LHCN-M2 (cell line): ENCODE measurements at regions not wholly inside any gene's neighbourhood (a gene's known extent, or its start where the extent isn't known, plus 50 kb on each side); places are given as distances from the start of the nearest gene placed in this dataset.
"Not testable (repeated sequence)": the region's sequence is repeated elsewhere in the genome, so short reads cannot be mapped to it uniquely, and the experiment has no call there.

ENCODE experiments used
- DNase-seq: peaks from one replicate; pipeline ENCODE4 v3.0.0-alpha.2; 2012; ENCODE audit warnings: low read depth

- DNase-seq, result no peak
These were observed 81.9 kb upstream of the CCND2 start for GRCh38 chr12:4191642-4192041.

- DNase-seq, result no peak
These were observed 82.4 kb upstream of the CCND2 start for GRCh38 chr12:4191149-4191548.

GRCh38 chr12:4190366-4191063 lies 83.0 kb upstream of the CCND2 start:
- DNase-seq, result no peak

GRCh38 chr12:4189721-4190120 lies 83.8 kb upstream of the CCND2 start:
- no peak for DNase-seq

GRCh38 chr12:4187916-4188315 lies 85.6 kb upstream of the CCND2 start:
- no peak for DNase-seq

- not testable (repeated sequence) for DNase-seq
These were observed 86.2 kb upstream of the CCND2 start for GRCh38 chr12:4187315-4187714.

- peak; percentile 19 for DNase-seq
These were observed 95.0 kb upstream of the CCND2 start for GRCh38 chr12:4178424-4179170.

GRCh38 chr12:4177262-4177661 lies 96.3 kb upstream of the CCND2 start:
- DNase-seq, result no peak

- DNase-seq, result no peak
These were observed 97.4 kb upstream of the CCND2 start for GRCh38 chr12:4176168-4176567.

GRCh38 chr12:4174417-4174816 lies 99.1 kb upstream of the CCND2 start:
- DNase-seq, result no peak

GRCh38 chr12:4172999-4173398 lies 100.6 kb upstream of the CCND2 start:
- peak; percentile 23 for DNase-seq

- DNase-seq, result no peak
These were observed 101.8 kb upstream of the CCND2 start for GRCh38 chr12:4171742-4172141.

- no peak for DNase-seq
These were observed 103.6 kb upstream of the CCND2 start for GRCh38 chr12:4169959-4170358.

- peak; percentile 38 for DNase-seq
These were observed 104.0 kb upstream of the CCND2 start for GRCh38 chr12:4169531-4169930.

GRCh38 chr12:4168036-4168435 lies 105.5 kb upstream of the CCND2 start:
- no peak for DNase-seq

GRCh38 chr12:4164559-4165558 lies 108.7 kb upstream of the CCND2 start:
- DNase-seq, result peak; percentile 68

- DNase-seq, result no peak
These were observed 109.4 kb upstream of the CCND2 start for GRCh38 chr12:4164188-4164558.

- no peak for DNase-seq
These were observed 111.8 kb upstream of the CCND2 start for GRCh38 chr12:4161718-4162117.

GRCh38 chr12:4160314-4161040 lies 113.1 kb upstream of the CCND2 start:
- no peak for DNase-seq

GRCh38 chr12:4159851-4160250 lies 113.7 kb upstream of the CCND2 start:
- no peak for DNase-seq

GRCh38 chr12:4158306-4158705 lies 115.3 kb upstream of the CCND2 start:
- no peak for DNase-seq
